ENCODE measurements at regions not wholly inside any gene's neighbourhood (a gene's known extent, or its start where the extent isn't known, plus 50 kb on each side); places are given as distances from the start of the nearest gene placed in this dataset.

DNA sequence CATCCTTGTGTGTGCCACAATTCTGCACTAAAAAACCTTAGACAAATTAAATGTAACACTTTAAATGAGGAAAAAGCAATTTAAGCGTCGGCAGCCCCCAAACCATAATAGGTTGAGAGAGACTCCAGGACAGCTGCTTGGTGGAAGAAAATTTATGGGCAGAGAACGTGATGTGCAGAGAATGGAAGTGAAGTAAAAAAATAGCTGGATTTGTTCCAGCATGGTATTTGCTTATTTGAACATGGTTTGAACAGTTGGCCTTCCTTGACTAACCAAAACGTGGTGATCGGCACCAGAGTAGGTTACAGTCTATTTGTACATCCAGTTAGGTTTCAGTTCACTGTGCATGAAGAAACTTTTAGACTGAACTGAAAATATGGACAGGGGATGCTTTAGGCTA lies 343.0 kb upstream of the CPEB2 start:
- H3K4me3 ChIP-seq (ENCODE audit: low read depth, low read length), result no peak overlapping the region
- TF ChIP-seq ZNF585B (tag by site-specific recombination; IDR thresholded peaks at IDR 0.05) (no peak), ZNF24 (tag by site-specific recombination; IDR thresholded peaks at IDR 0.05) (no peak), ZNF837 (tag by site-specific recombination; IDR thresholded peaks at IDR 0.05) (no peak), ZNF558 (tag by site-specific recombination; IDR thresholded peaks at IDR 0.05) (no peak), HOXA7 (CRISPR knock-in tag; IDR thresholded peaks at IDR 0.05; ENCODE audit: borderline replicate concordance) (no peak), ZNF324 (tag by site-specific recombination; IDR thresholded peaks at IDR 0.05) (no peak), ZNF624 (tag by site-specific recombination; IDR thresholded peaks at IDR 0.05) (no peak), ZNF473 (tag by site-specific recombination; IDR thresholded peaks at IDR 0.05) (no peak), ZNF600 (tag by site-specific recombination; IDR thresholded peaks at IDR 0.05) (no peak), ZNF626 (tag by site-specific recombination; IDR thresholded peaks at IDR 0.05) (no peak)
- H3K27ac ChIP-seq (ENCODE audit: extremely low read depth, low read depth, low read length), result no peak overlapping the region
- H3K9me3 ChIP-seq (ENCODE audit: control insufficient read depth, insufficient read depth, low read depth, low read length), result no peaks in the 10 kb centered on the region
- H3K36me3 ChIP-seq (ENCODE audit: control insufficient read depth in 2 of 2, insufficient read depth in 1 of 2, low read length in 2 of 2), result no peaks in the 10 kb centered on the region
- POLR2A ChIA-PET, result no interaction called here
- H3K4me1 ChIP-seq (ENCODE audit: control insufficient read depth, insufficient read depth, low read length), result no peaks in the 10 kb centered on the region
- CTCF ChIA-PET, result no interaction called here

DNA sequence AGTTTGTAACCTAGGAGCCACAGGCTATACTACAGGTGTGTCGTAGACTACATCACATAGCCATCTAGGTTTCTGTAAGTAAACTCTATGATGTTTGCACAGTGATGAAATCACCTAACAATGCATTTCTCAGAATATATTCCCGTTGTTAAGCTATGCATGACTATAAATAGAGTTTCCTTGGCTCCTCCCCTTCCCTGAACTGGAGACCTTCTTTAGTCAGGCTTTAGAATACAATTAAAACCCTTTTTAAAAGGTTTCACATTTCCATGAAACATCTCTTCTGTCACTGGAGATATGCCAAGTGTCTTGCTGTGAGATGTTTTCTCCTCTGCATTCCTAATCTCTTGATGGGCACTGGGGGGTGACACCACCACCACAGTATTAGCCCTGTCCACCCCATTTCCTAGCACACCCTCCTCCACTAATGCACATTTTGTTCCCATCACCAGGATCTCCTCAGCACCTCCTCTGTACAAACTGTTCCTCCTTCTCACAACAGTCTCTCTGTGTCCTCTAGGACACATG lies 334.6 kb upstream of the CPEB2 start:
- no peak overlapping the region for H3K4me3 ChIP-seq (ENCODE audit: low read depth, low read length)
- no peak overlapping the region for H3K27ac ChIP-seq (ENCODE audit: extremely low read depth, low read depth, low read length)
- POLR2A ChIA-PET, result no interaction called here
- CTCF ChIA-PET, result no interaction called here
- no peaks in the 10 kb centered on the region for H3K36me3 ChIP-seq (ENCODE audit: control insufficient read depth in 2 of 2, insufficient read depth in 1 of 2, low read length in 2 of 2)
- H3K4me1 ChIP-seq (ENCODE audit: control insufficient read depth, insufficient read depth, low read length), result no peaks in the 10 kb centered on the region
- H3K9me3 ChIP-seq (ENCODE audit: control insufficient read depth, insufficient read depth, low read depth, low read length), result no peaks in the 10 kb centered on the region
- TF ChIP-seq ZNF157 (tag by site-specific recombination; IDR thresholded peaks at IDR 0.05) (no peak), ZNF302 (tag by site-specific recombination; IDR thresholded peaks at IDR 0.05; ENCODE audit: low read depth) (no peak), ELK4 (IDR thresholded peaks at IDR 0.05; ENCODE audit: borderline replicate concordance, low read depth, low read length) (no peak), ZNF529 (tag by site-specific recombination; IDR thresholded peaks at IDR 0.05; ENCODE audit: insufficient replicate concordance) (no peak), ZNF791 (tag by site-specific recombination; IDR thresholded peaks at IDR 0.05) (no peak), ZNF830 (tag by site-specific recombination; IDR thresholded peaks at IDR 0.05; ENCODE audit: low read depth) (no peak), ZNF654 (tag by site-specific recombination; IDR thresholded peaks at IDR 0.05; ENCODE audit: low read depth) (no peak), GFI1B (tag by site-specific recombination; IDR thresholded peaks at IDR 0.05) (no peak), ZFP37 (tag by site-specific recombination; IDR thresholded peaks at IDR 0.05) (no peak), ZNF580 (tag by site-specific recombination; IDR thresholded peaks at IDR 0.05) (no peak), ZNF621 (tag by site-specific recombination; IDR thresholded peaks at IDR 0.05) (no peak), ZNF423 (tag by site-specific recombination; IDR thresholded peaks at IDR 0.05) (no peak), ZNF121 (tag by site-specific recombination; IDR thresholded peaks at IDR 0.05) (no peak), KLF16 (tag by site-specific recombination; IDR thresholded peaks at IDR 0.05) (no peak)

GRCh38 chr4:14668296-14668695 lies 334.0 kb upstream of the CPEB2 start:
- Histone ChIP-seq H3K4me1 (ENCODE audit: control insufficient read depth, insufficient read depth, low read length) (no peaks in the 10 kb centered on the region), H3K9me3 (ENCODE audit: control insufficient read depth, insufficient read depth, low read depth, low read length) (no peaks in the 10 kb centered on the region), H3K36me3 (ENCODE audit: control insufficient read depth in 2 of 2, insufficient read depth in 1 of 2, low read length in 2 of 2) (no peaks in the 10 kb centered on the region), H3K27ac (ENCODE audit: extremely low read depth, low read depth, low read length) (no peak overlapping the region), H3K4me3 (ENCODE audit: low read depth, low read length) (no peak overlapping the region)
- CTCF ChIA-PET, result no interaction called here
- no peak for TF ChIP-seq PATZ1 (tag by site-specific recombination; IDR thresholded peaks at IDR 0.05)
- POLR2A ChIA-PET, result no interaction called here

Measured in HEK293 (cell line).